ENCODE measurements at regions not wholly inside any gene's neighbourhood (a gene's known extent, or its start where the extent isn't known, plus 50 kb on each side); places are given as distances from the start of the nearest gene placed in this dataset.

DNA sequence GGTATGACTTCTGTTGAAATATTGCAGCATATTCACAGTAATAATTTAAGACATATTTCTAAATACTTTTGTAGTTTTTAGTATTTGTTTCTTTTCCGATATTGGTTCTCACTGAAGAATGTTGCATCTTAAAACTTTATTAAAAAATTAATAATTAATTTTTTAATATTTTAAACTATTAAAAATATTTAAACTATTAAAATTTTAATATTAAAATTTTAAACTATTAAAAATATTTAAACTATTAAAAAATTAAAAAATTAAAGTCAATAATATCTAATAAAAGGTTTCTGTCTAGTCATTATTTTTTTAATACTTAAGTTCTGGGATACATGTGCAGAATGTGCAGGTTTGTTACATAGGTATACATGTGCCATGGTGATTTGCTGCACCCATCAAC, 149.3 kb upstream of the CCNH start:
- H3K36me3 ChIP-seq (replicated peaks in 1 of 2; ENCODE audit: control extremely low read depth in 1 of 2, control insufficient read depth in 1 of 2, extremely low read depth in 1 of 2, insufficient read depth in 2 of 2, low read length in 1 of 2): no peaks in the 10 kb centered on the region
- H3K4me3 ChIP-seq (ENCODE audit: control extremely low read depth in 1 of 5, extremely low read depth in 1 of 5, insufficient read depth in 1 of 5, low read depth in 2 of 5, low read length in 4 of 5): no peak overlapping the region
- no peak overlapping the region for H3K27ac ChIP-seq (ENCODE audit: low read length in 2 of 2)
- ChIA-PET POLR2A (no interaction called here), CTCF (no interaction called here)
- no peaks in the 10 kb centered on the region for H4K20me1 ChIP-seq (ENCODE audit: control insufficient read depth, insufficient read depth, low read length, poor library complexity, severe bottlenecking)
- ATAC-seq (ENCODE audit: low read depth) (no peak), DNase-seq (no peak)
- no peak for TF ChIP-seq CTCF (IDR thresholded peaks at IDR 0.05)
- no peak for TF ChIP-seq EZH2 (IDR thresholded peaks at IDR 0.05; ENCODE audit: borderline replicate concordance, insufficient read depth, low read depth, low read length, poor library complexity, severe bottlenecking)
- Mint-ChIP-seq H3K27me3 (no peaks in the 10 kb centered on the region), H3K4me3 (no peak overlapping the region), H3K27ac (no peak overlapping the region), H3K4me1 (no peaks in the 10 kb centered on the region), H3K9me3 (ENCODE audit: insufficient read depth) (peaks cover 8% of the 10 kb centered on the region)
- no peak overlapping the region for H3K4me2 ChIP-seq (replicated peaks; ENCODE audit: low read depth, low read length, poor library complexity, severe bottlenecking)
- WGBS (ENCODE audit: insufficient coverage): no CpG with 5 or more reads among the region's 1 CpG
- peaks cover 0 to 7% (median 0%) of the 10 kb centered on the region in 3 donors for H3K9me3 ChIP-seq (ENCODE audit: control extremely low read depth in 1 of 3, control insufficient read depth in 2 of 3, insufficient read depth in 1 of 3, low read length in 2 of 3)
- no peaks in the 10 kb centered on the region for H3K4me1 ChIP-seq (ENCODE audit: control insufficient read depth in 2 of 2, insufficient read depth in 2 of 2, low read length in 2 of 2)
- no peaks in the 10 kb centered on the region for H3K27me3 ChIP-seq (replicated peaks in 1 of 4; ENCODE audit: control extremely low read depth in 1 of 4, control insufficient read depth in 3 of 4, insufficient read depth in 4 of 4, low read length in 3 of 4)
- no peaks in the 10 kb centered on the region for H3K79me2 ChIP-seq (ENCODE audit: control insufficient read depth, insufficient read depth, low read length)
- no peak overlapping the region for H2AFZ ChIP-seq (ENCODE audit: insufficient read depth, low read depth, low read length, poor library complexity, severe bottlenecking)
- intact Hi-C loops (cut with micrococcal nuclease): no loop called here
- no peak overlapping the region for H3K9ac ChIP-seq (ENCODE audit: low read length)

- Histone ChIP-seq H3K79me2 (ENCODE audit: control insufficient read depth, insufficient read depth, low read length) (no peaks in the 10 kb centered on the region), H3K27me3 (replicated peaks in 1 of 4; ENCODE audit: control extremely low read depth in 1 of 4, control insufficient read depth in 3 of 4, insufficient read depth in 4 of 4, low read length in 3 of 4) (no peaks in the 10 kb centered on the region), H3K9ac (ENCODE audit: low read length) (no peak overlapping the region), H2AFZ (ENCODE audit: insufficient read depth, low read depth, low read length, poor library complexity, severe bottlenecking) (no peak overlapping the region), H3K9me3 (ENCODE audit: control extremely low read depth in 1 of 3, control insufficient read depth in 2 of 3, insufficient read depth in 1 of 3, low read length in 2 of 3) (peaks cover 0 to 2% (median 0%) of the 10 kb centered on the region in 3 donors), H3K27ac (ENCODE audit: low read length in 2 of 2) (no peak overlapping the region), H4K20me1 (ENCODE audit: control insufficient read depth, insufficient read depth, low read length, poor library complexity, severe bottlenecking) (no peaks in the 10 kb centered on the region), H3K4me1 (ENCODE audit: control insufficient read depth in 2 of 2, insufficient read depth in 2 of 2, low read length in 2 of 2) (no peaks in the 10 kb centered on the region), H3K4me2 (replicated peaks; ENCODE audit: low read depth, low read length, poor library complexity, severe bottlenecking) (no peak overlapping the region), H3K36me3 (replicated peaks in 1 of 2; ENCODE audit: control extremely low read depth in 1 of 2, control insufficient read depth in 1 of 2, extremely low read depth in 1 of 2, insufficient read depth in 2 of 2, low read length in 1 of 2) (no peaks in the 10 kb centered on the region), H3K4me3 (ENCODE audit: control extremely low read depth in 1 of 5, extremely low read depth in 1 of 5, insufficient read depth in 1 of 5, low read depth in 2 of 5, low read length in 4 of 5) (no peak overlapping the region)
- H3K4me1 Mint-ChIP-seq: no peaks in the 10 kb centered on the region
- no peak overlapping the region for H3K27ac Mint-ChIP-seq
- ChIA-PET POLR2A (no interaction called here), CTCF (no interaction called here)
- H3K4me3 Mint-ChIP-seq: no peak overlapping the region
- DNase-seq (no peak), ATAC-seq (ENCODE audit: low read depth) (no peak)
- TF ChIP-seq EZH2 (IDR thresholded peaks at IDR 0.05; ENCODE audit: borderline replicate concordance, insufficient read depth, low read depth, low read length, poor library complexity, severe bottlenecking) (no peak), CTCF (IDR thresholded peaks at IDR 0.05) (no peak)
- H3K9me3 Mint-ChIP-seq (ENCODE audit: insufficient read depth): peaks cover 8% of the 10 kb centered on the region
- intact Hi-C loops (cut with micrococcal nuclease): no loop called here
- no peaks in the 10 kb centered on the region for H3K27me3 Mint-ChIP-seq
- WGBS (ENCODE audit: insufficient coverage): no CpG with 5 or more reads among the region's 2 CpGs
Observed at GRCh38 chr5:87560528-87560927, 147.8 kb upstream of the CCNH start.

Data from B cell (primary cell).